DND-41 (cell line): ENCODE measurements at regions not wholly inside any gene's neighbourhood (a gene's known extent, or its start where the extent isn't known, plus 50 kb on each side); places are given as distances from the start of the nearest gene placed in this dataset.

ENCODE experiments used
- ATAC-seq: fragments of 200-7000 bp; cut with Tn5 transposase; 3 replicates; pipeline ENCODE4 v1.9.1; 2021; ENCODE audit warnings: low read depth; ENCODE audit not compliant: insufficient read depth
- DNase-seq: peaks from one replicate; pipeline ENCODE4 v3.0.0-alpha.2; 2020
- H2AFZ ChIP-seq: 2 replicates; pipeline ENCODE4 v1.6.0; 2012; ENCODE audit warnings: low read depth, low read length
- H3K27ac ChIP-seq: 2 replicates; pipeline ENCODE4 v1.5.1; 2012; ENCODE audit warnings: low read length, inconsistent platforms
- H3K27me3 ChIP-seq: fragments of 200-600 bp; sonication (generic); 2 replicates; pipeline ENCODE4 v1.6.0; 2012; ENCODE audit warnings: low read length, mild to moderate bottlenecking, inconsistent platforms; ENCODE audit not compliant: insufficient read depth, poor library complexity
- H3K36me3 ChIP-seq: 2 replicates; pipeline ENCODE4 v1.5.1; 2012; ENCODE audit warnings: low read length, inconsistent platforms; ENCODE audit not compliant: insufficient read depth
- H3K4me1 ChIP-seq: 2 replicates; pipeline ENCODE4 v1.5.1; 2012; ENCODE audit warnings: mild to moderate bottlenecking, low read length; ENCODE audit not compliant: insufficient read depth
- H3K4me2 ChIP-seq: 2 replicates; pipeline ENCODE4 v1.6.0; 2012; ENCODE audit warnings: mild to moderate bottlenecking, moderate library complexity, low read length, inconsistent platforms; ENCODE audit not compliant: insufficient read depth
- H3K4me3 ChIP-seq, 2 experiments: fragments of 200-600 bp in 1 of 2; shearing (Covaris generic) in 1 of 2; 2 replicates each; pipeline ENCODE4 v1.5.1; 2012 to 2016; ENCODE audit warnings: inconsistent platforms in 2 of 2, low read length in 2 of 2, mild to moderate bottlenecking in 2 of 2, low read depth in 1 of 2, moderate library complexity in 1 of 2
- H3K79me2 ChIP-seq: 2 replicates; pipeline ENCODE4 v1.6.0; 2012; ENCODE audit warnings: low read length, inconsistent platforms; ENCODE audit not compliant: insufficient read depth
- H3K9ac ChIP-seq: 2 replicates; pipeline ENCODE4 v1.6.0; 2012; ENCODE audit warnings: low read depth, mild to moderate bottlenecking, inconsistent platforms, low read length, moderate library complexity
- H3K9me3 ChIP-seq: 2 replicates; pipeline ENCODE4 v1.5.1; 2012; ENCODE audit warnings: low read length, moderate library complexity, mild to moderate bottlenecking, inconsistent platforms; ENCODE audit not compliant: insufficient read depth, severe bottlenecking
- H4K20me1 ChIP-seq: 2 replicates; pipeline ENCODE4 v1.6.0; 2012; ENCODE audit warnings: low read length; ENCODE audit not compliant: insufficient read depth
- CTCF ChIP-seq: IDR thresholded peaks from 2 replicates; pipeline ENCODE4 v1.5.1; 2012; ENCODE audit warnings: borderline replicate concordance, low read length, moderate library complexity, mild to moderate bottlenecking; ENCODE audit not compliant: poor library complexity, severe bottlenecking; ENCODE audit errors: extremely low read depth
- EZH2 ChIP-seq: IDR thresholded peaks from 3 replicates; pipeline ENCODE4 v1.6.1; 2012; ENCODE audit warnings: borderline replicate concordance, low read depth, mild to moderate bottlenecking, moderate library complexity, low read length, inconsistent platforms; ENCODE audit not compliant: severe bottlenecking

DNA sequence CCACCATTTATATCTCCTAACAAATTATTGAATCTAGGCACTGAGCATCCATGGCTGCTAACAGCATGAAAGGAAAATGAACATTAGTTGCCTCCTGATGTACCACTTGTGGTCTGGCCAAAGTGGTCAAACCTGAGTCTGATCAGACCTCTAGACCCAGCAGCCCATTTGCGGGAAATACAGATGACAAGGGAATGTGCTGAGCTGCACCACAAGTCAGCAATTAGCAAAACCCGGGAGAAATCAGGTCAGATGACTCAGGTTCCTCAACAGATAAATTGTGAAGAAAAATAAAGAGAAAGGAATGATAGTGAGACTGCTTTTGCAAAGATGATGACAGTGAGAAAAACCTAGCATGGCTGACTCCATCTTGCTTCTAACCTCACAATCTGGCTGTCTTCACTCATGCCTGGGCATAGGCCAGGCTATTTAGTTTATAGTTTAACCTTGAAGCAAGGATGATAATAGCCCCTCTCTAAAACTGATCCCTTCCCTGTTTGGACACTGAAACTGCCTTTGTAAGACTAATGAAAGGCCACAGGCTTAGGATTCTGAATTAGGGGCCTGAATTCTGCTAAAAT lies 142.7 kb upstream of the ASIC2 start:
- Histone ChIP-seq H2AFZ (no peak overlapping the region), H3K4me2 (no peak overlapping the region), H3K9ac (no peak overlapping the region), H4K20me1 (no peaks in the 10 kb centered on the region), H3K79me2 (no peaks in the 10 kb centered on the region), H3K27ac (no peak overlapping the region), H3K27me3 (no peaks in the 10 kb centered on the region), H3K9me3 (no peaks in the 10 kb centered on the region), H3K4me3 (no peak overlapping the region), H3K36me3 (no peaks in the 10 kb centered on the region), H3K4me1 (no peaks in the 10 kb centered on the region)
- TF ChIP-seq CTCF (no peak), EZH2 (no peak)
- ATAC-seq (no peak), DNase-seq (no peak)

GRCh38 chr17:33436321-33436720 lies 143.2 kb upstream of the ASIC2 start:
- ATAC-seq (no peak), DNase-seq (no peak)
- H3K4me2 ChIP-seq: no peak overlapping the region
- no peaks in the 10 kb centered on the region for H3K9me3 ChIP-seq
- H3K4me1 ChIP-seq: no peaks in the 10 kb centered on the region
- H2AFZ ChIP-seq: no peak overlapping the region
- H3K79me2 ChIP-seq: no peaks in the 10 kb centered on the region
- no peaks in the 10 kb centered on the region for H3K36me3 ChIP-seq
- H3K27ac ChIP-seq: no peak overlapping the region
- H4K20me1 ChIP-seq: no peaks in the 10 kb centered on the region
- H3K9ac ChIP-seq: no peak overlapping the region
- H3K4me3 ChIP-seq: no peak overlapping the region
- TF ChIP-seq EZH2 (no peak), CTCF (no peak)
- no peaks in the 10 kb centered on the region for H3K27me3 ChIP-seq

DNA sequence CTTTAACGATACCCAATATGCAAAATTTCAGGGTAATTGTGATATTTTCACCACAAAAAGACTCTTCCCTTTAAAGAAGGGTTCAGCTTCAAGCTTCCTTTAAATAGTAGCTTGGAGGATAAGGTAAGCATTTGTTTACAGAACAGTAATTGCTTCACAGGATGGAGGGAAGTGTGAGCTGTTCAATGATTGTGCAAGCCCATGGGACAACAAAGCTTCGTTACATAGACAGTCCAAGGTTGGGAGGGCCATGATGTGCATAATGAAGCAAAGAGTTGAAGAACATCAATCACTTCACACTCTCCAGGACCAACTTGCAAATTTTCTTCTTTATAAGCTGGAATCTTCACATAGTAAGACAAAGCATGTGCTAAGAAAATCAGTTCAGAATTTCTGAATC lies 145.0 kb upstream of the ASIC2 start:
- no peak for DNase-seq
- Histone ChIP-seq H3K4me1 (no peaks in the 10 kb centered on the region), H3K36me3 (no peaks in the 10 kb centered on the region), H3K27me3 (no peaks in the 10 kb centered on the region), H3K4me3 (no peak overlapping the region), H4K20me1 (no peaks in the 10 kb centered on the region), H2AFZ (no peak overlapping the region), H3K79me2 (no peaks in the 10 kb centered on the region), H3K9me3 (no peaks in the 10 kb centered on the region), H3K9ac (no peak overlapping the region), H3K4me2 (no peak overlapping the region), H3K27ac (no peak overlapping the region)
- TF ChIP-seq EZH2: no peak
- TF ChIP-seq CTCF: no peak
- ATAC-seq: no peak

DNA sequence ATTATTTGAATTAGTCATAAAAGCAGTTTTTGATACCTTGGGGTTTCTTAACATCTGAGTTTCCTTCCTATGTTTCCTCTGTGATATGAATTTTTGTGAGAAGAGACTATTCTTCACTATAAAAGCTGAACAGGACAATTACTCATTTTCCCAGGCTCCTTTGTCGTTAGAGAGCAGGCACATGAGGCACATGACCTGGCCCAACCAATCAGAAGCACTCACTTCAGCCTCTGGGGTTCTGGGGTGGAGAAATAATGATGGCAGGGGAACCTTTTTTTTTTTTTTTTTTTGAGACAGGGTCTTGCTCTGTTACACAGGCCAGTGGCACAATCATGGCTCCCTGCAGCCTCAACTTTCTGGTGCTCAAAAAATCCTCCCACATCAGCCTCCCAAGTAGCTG lies 145.5 kb upstream of the ASIC2 start:
- Histone ChIP-seq H3K36me3 (no peaks in the 10 kb centered on the region), H4K20me1 (no peaks in the 10 kb centered on the region), H3K27ac (no peak overlapping the region), H3K4me3 (no peak overlapping the region), H3K9me3 (no peaks in the 10 kb centered on the region), H2AFZ (no peak overlapping the region), H3K4me1 (no peaks in the 10 kb centered on the region), H3K79me2 (no peaks in the 10 kb centered on the region), H3K9ac (no peak overlapping the region), H3K27me3 (no peaks in the 10 kb centered on the region), H3K4me2 (no peak overlapping the region)
- TF ChIP-seq CTCF (no peak), EZH2 (no peak)
- no peak for DNase-seq
- ATAC-seq: no peak
